IMR-90 (cell line): ENCODE measurements at regions not wholly inside any gene's neighbourhood (a gene's known extent, or its start where the extent isn't known, plus 50 kb on each side); places are given as distances from the start of the nearest gene placed in this dataset.

ENCODE experiments used
- ATAC-seq: fragments of 200-7000 bp; cut with Tn5 transposase; 2 replicates; pipeline ENCODE4 v1.9.1; 2020; ENCODE audit warnings: low read depth, mild to moderate bottlenecking, moderate library complexity
- BruUV-seq: library from RNA; stranded (reverse); fragments of 400-500 nt; replicated peaks from 2 replicates; lab custom pipeline; 2021; lab: Mats Ljungman, UMichigan
- CTCF ChIA-PET: fragments of 300-600 bp; formaldehyde crosslinking; extraction: SDS; loops from one replicate; lab custom pipeline; 2021; ENCODE audit warnings: antibody characterized with exemption; lab: Yijun Ruan, JAX
- POLR2A ChIA-PET: fragments of 300-600 bp; sonication (Branson Sonifier 250); formaldehyde crosslinking; loops from one replicate; lab custom pipeline; 2022; ENCODE audit warnings: antibody characterized with exemption; ENCODE audit not compliant: unreplicated experiment; lab: Charles Lee
- DNase-seq: peaks from one replicate; pipeline ENCODE4 v3.0.0; 2013
- H2AFZ ChIP-seq: replicated peaks from 2 replicates; pipeline ENCODE3; 2013; ENCODE audit warnings: low read length, mild to moderate bottlenecking; ENCODE audit not compliant: poor library complexity
- H2AK5ac ChIP-seq: 2 replicates; pipeline ENCODE4 v1.6.1; 2013; ENCODE audit warnings: low read depth, low read length, inconsistent platforms
- H2AK9ac ChIP-seq: replicated peaks from 2 replicates; pipeline ENCODE3; 2013; ENCODE audit warnings: mild to moderate bottlenecking, low read depth, low read length, moderate library complexity; ENCODE audit not compliant: poor library complexity
- H2BK120ac ChIP-seq: 2 replicates; pipeline ENCODE4 v1.6.1; 2013; ENCODE audit warnings: low read depth, low read length, inconsistent platforms
- H2BK15ac ChIP-seq: 3 replicates; pipeline ENCODE4 v1.6.1; 2013; ENCODE audit warnings: low read depth, low read length, inconsistent platforms
- H2BK20ac ChIP-seq: 2 replicates; pipeline ENCODE4 v1.6.1; 2013; ENCODE audit warnings: low read depth, mild to moderate bottlenecking, inconsistent platforms, low read length, moderate library complexity
- H2BK5ac ChIP-seq: 2 replicates; pipeline ENCODE4 v1.6.1; 2013; ENCODE audit warnings: mild to moderate bottlenecking, low read depth, low read length, inconsistent platforms; ENCODE audit not compliant: poor library complexity, severe bottlenecking
- H3K14ac ChIP-seq: replicated peaks from 2 replicates; pipeline ENCODE4 v1.6.1; 2013; ENCODE audit warnings: low read depth, low read length, inconsistent platforms
- H3K18ac ChIP-seq: 2 replicates; pipeline ENCODE4 v1.6.1; 2013; ENCODE audit warnings: low read depth, low read length, control low read depth
- H3K23ac ChIP-seq: 2 replicates; pipeline ENCODE4 v1.6.1; 2013; ENCODE audit warnings: low read depth, low read length, inconsistent platforms
- H3K27ac ChIP-seq: 2 replicates; pipeline ENCODE4 v1.5.1; 2013; ENCODE audit warnings: mild to moderate bottlenecking, control low read depth, low read length; ENCODE audit not compliant: insufficient read depth
- H3K27me3 ChIP-seq: 2 replicates; pipeline ENCODE4 v1.6.1; 2013; ENCODE audit warnings: low read length; ENCODE audit not compliant: control insufficient read depth, insufficient read depth
- H3K36me3 ChIP-seq: 2 replicates; pipeline ENCODE4 v1.6.1; 2013; ENCODE audit warnings: low read length, mixed read lengths; ENCODE audit not compliant: control insufficient read depth, insufficient read depth
- H3K4ac ChIP-seq: 2 replicates; pipeline ENCODE4 v1.6.1; 2013; ENCODE audit warnings: low read depth, low read length, inconsistent platforms
- H3K4me1 ChIP-seq: 2 replicates; pipeline ENCODE4 v1.6.1; 2013; ENCODE audit warnings: low read length, mixed read lengths; ENCODE audit not compliant: control insufficient read depth, insufficient read depth
- H3K4me2 ChIP-seq: 2 replicates; pipeline ENCODE4 v1.6.1; 2013; ENCODE audit warnings: low read depth, mild to moderate bottlenecking, control low read depth, low read length, moderate library complexity
- H3K4me3 ChIP-seq: 2 replicates; pipeline ENCODE4 v1.5.1; 2013; ENCODE audit warnings: low read depth, mild to moderate bottlenecking, control low read depth, low read length, moderate library complexity; ENCODE audit not compliant: insufficient read depth
- H3K56ac ChIP-seq: 2 replicates; pipeline ENCODE4 v1.6.1; 2013; ENCODE audit warnings: low read length, inconsistent platforms; ENCODE audit not compliant: insufficient read depth; ENCODE audit errors: extremely low read depth
- H3K79me1 ChIP-seq, 2 experiments: 2 replicates each; pipeline ENCODE4 v1.6.1; 2013; ENCODE audit warnings: low read length in 2 of 2, inconsistent platforms in 1 of 2, low read depth in 1 of 2
- H3K9ac ChIP-seq: 2 replicates; pipeline ENCODE4 v1.6.1; 2013; ENCODE audit warnings: low read depth, low read length, control low read depth
- H3K9me1 ChIP-seq: 2 replicates; pipeline ENCODE4 v1.6.1; 2013; ENCODE audit warnings: low read length, inconsistent platforms; ENCODE audit not compliant: insufficient read depth
- H3K9me3 ChIP-seq: 2 replicates; pipeline ENCODE4 v1.6.1; 2013; ENCODE audit warnings: low read length; ENCODE audit not compliant: control insufficient read depth, insufficient read depth
- H4K20me1 ChIP-seq: 2 replicates; pipeline ENCODE4 v1.6.1; 2013; ENCODE audit warnings: low read length, inconsistent platforms; ENCODE audit not compliant: insufficient read depth
- H4K5ac ChIP-seq: 2 replicates; pipeline ENCODE4 v1.6.1; 2013; ENCODE audit warnings: mild to moderate bottlenecking, low read depth, low read length, control low read depth
- H4K8ac ChIP-seq, 2 experiments: 2 replicates each; pipeline ENCODE4 v1.6.1; 2013; ENCODE audit warnings: low read depth in 2 of 2, low read length in 2 of 2, control low read depth in 1 of 2, inconsistent platforms in 1 of 2
- H4K91ac ChIP-seq: 2 replicates; pipeline ENCODE4 v1.6.1; 2013; ENCODE audit warnings: low read depth, low read length, inconsistent platforms; ENCODE audit not compliant: insufficient read depth
- CEBPB ChIP-seq: IDR thresholded peaks from 2 replicates; pipeline ENCODE4 v1.6.1; 2012; ENCODE audit warnings: low read depth, low read length, improper control_type of control experiment
- CHD1 ChIP-seq: IDR thresholded peaks from 2 replicates; pipeline ENCODE4 v1.6.1; 2012; ENCODE audit warnings: low read depth, low read length, improper control_type of control experiment
- CTCF ChIP-seq: conservative IDR thresholded peaks from 2 replicates; pipeline ENCODE4 v1.5.1; 2012; ENCODE audit warnings: mild to moderate bottlenecking, low read depth, low read length, improper control_type of control experiment
- FOS ChIP-seq: fragments of 150-350 bp; IDR thresholded peaks from 2 replicates; pipeline ENCODE4 v1.6.1; 2016; ENCODE audit warnings: low read depth, low read length
- SMC3 ChIP-seq: fragments of 150-350 bp; IDR thresholded peaks from 2 replicates; pipeline ENCODE4 v1.6.1; 2016; ENCODE audit warnings: low read depth, mild to moderate bottlenecking, antibody characterized with exemption, low read length, moderate library complexity
- WGBS, 2 experiments: methylation state at CpG; one replicate each; pipeline versions ENCODE4 v1.1.5 to v1.1.7; 2013; ENCODE audit warnings: missing lambda C conversion rate in 2 of 2; ENCODE audit not compliant: insufficient read length in 1 of 2; ENCODE audit errors: extremely low coverage in 2 of 2; 5-methylcytosine and 5-hydroxymethylcytosine counted together
- dilution Hi-C: fragments of 300-500 bp; cut with HindIII; formaldehyde crosslinking; loops from one replicate; pipeline ENCODE4 v1.14.3; 2018; ENCODE audit warnings: low sequenced_read_pairs; ENCODE audit not compliant: unreplicated experiment
- in situ Hi-C: fragments of 300-500 bp; cut with MboI; formaldehyde crosslinking; loops from 3 replicates; pipeline ENCODE4 v1.14.3; 2019; ENCODE audit warnings: low sequenced_read_pairs, inconsistent platforms, mixed read lengths
- intact Hi-C: fragments of 100-400 bp; cut with micrococcal nuclease; formaldehyde crosslinking; loops from 2 replicates; pipeline ENCODE4 v1.10.0; 2022

GRCh38 chr2:145124085-145124484, 604.2 kb upstream of the ZEB2 start:
- WGBS, 2 experiments: no CpG with 5 or more reads among the region's 4 CpGs
- H3K56ac ChIP-seq: no peak overlapping the region
- H4K5ac ChIP-seq: no peak overlapping the region
- no peaks in the 10 kb centered on the region for H4K20me1 ChIP-seq
- H3K27ac ChIP-seq: no peak overlapping the region
- no peak for DNase-seq
- no peaks in the 10 kb centered on the region for H3K36me3 ChIP-seq
- H3K27me3 ChIP-seq: no peaks in the 10 kb centered on the region
- H2BK15ac ChIP-seq: no peak overlapping the region
- no peak overlapping the region for H2BK5ac ChIP-seq
- no TSS peak for BruUV-seq
- H2AFZ ChIP-seq: no peak overlapping the region
- dilution Hi-C loops: no loop called here
- no peaks in the 10 kb centered on the region for H3K9me3 ChIP-seq
- H3K4me2 ChIP-seq: no peak overlapping the region
- H2BK120ac ChIP-seq: no peak overlapping the region
- no peak overlapping the region for H3K9ac ChIP-seq
- no peak overlapping the region for H2AK9ac ChIP-seq
- no peak overlapping the region for H4K91ac ChIP-seq
- H3K23ac ChIP-seq: no peak overlapping the region
- peaks cover 3% of the 10 kb centered on the region; the same call in 1 of the 2 replicates for H3K9me1 ChIP-seq
- no peak overlapping the region for H3K4ac ChIP-seq
- no peaks in the 10 kb centered on the region for H3K79me1 ChIP-seq
- intact Hi-C loops: no loop called here
- in situ Hi-C loops: no loop called here
- ChIA-PET CTCF (no interaction called here), POLR2A (no interaction called here)
- no peak overlapping the region for H2BK20ac ChIP-seq
- H3K4me3 ChIP-seq: no peak overlapping the region
- no peak overlapping the region for H2AK5ac ChIP-seq
- H3K14ac ChIP-seq: no peak overlapping the region
- no peak overlapping the region for H4K8ac ChIP-seq
- TF ChIP-seq CHD1 (no peak), CTCF (no peak), SMC3 (no peak), CEBPB (no peak), FOS (no peak)
- ATAC-seq: no peak
- no peak overlapping the region for H3K18ac ChIP-seq
- H3K4me1 ChIP-seq: no peaks in the 10 kb centered on the region
